Ishikawa (cell line): ENCODE measurements at regions not wholly inside any gene's neighbourhood (a gene's known extent, or its start where the extent isn't known, plus 50 kb on each side); places are given as distances from the start of the nearest gene placed in this dataset.

Source experiments
- RAD21 ChIP-seq: IDR thresholded peaks from 2 replicates; pipeline ENCODE4 v1.6.1; 2012; ENCODE audit warnings: low read depth
- ZBTB7A ChIP-seq: IDR thresholded peaks from 2 replicates; pipeline ENCODE4 v1.6.1; 2012; ENCODE audit warnings: low read depth
- TF ChIP-seq, protein P1 (sequence below): IDR thresholded peaks from 2 replicates; pipeline ENCODE4 v1.6.1; 2012

DNA sequence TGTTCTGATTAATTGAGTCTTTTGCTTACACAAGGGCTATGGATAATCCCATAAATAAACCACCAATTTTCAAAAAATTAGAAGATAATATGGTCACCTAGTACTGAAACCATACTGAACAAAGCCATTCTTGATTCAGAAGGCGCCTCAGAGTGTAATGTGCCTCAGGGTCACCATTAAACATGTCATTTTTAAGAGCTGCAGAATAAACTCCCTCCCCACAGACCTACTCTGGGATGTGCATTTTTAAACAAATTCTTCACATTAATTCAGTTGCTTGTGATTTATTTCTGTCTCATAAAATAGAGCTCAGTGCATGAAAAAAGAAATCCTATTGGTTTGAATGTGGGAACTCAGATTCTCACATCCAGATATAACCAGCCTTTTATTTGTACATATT, 202.1 kb upstream of the HEY2 start:
- TF ChIP-seq ZBTB7A (no peak), RAD21 (no peak)
- TF ChIP-seq, protein P1, sequence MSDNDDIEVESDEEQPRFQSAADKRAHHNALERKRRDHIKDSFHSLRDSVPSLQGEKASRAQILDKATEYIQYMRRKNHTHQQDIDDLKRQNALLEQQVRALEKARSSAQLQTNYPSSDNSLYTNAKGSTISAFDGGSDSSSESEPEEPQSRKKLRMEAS, result no peak
